Fibroblast of skin of abdomen (primary cell): ENCODE measurements at regions not wholly inside any gene's neighbourhood (a gene's known extent, or its start where the extent isn't known, plus 50 kb on each side); places are given as distances from the start of the nearest gene placed in this dataset.

Experiments used
- DNase-seq: peaks from one replicate; pipeline ENCODE4 v3.0.0-alpha.2; 2013

DNA sequence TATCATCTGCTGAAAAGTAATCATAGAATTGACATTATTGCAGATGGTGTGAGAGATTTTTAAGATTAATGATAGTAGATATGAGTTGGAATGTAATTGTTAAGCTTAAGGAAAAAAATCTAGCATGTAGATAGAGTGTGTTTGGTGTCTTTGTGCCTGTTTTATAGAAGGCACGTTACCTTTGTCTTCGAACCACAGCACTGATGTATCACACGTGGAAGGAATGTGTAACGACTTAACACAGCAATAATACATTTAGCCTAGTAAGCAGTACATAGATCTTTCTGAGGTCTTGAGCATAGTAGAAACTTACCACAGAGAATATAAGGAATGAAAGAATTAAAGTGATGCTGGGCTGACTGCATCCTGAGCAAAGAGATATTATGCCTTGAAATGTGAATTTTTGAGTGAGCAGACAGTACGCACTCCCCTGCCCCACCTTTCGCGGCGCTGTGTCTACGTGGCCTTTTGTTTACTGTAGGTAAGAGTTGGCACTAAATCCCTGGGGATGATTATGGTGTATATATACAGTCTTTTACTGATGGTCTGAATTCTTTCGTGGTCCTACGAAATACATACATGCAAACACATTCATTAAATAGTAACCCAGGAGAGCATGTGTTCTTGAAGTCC, 217.6 kb upstream of the TOPAZ1 start:
- DNase-seq = no peak

DNA sequence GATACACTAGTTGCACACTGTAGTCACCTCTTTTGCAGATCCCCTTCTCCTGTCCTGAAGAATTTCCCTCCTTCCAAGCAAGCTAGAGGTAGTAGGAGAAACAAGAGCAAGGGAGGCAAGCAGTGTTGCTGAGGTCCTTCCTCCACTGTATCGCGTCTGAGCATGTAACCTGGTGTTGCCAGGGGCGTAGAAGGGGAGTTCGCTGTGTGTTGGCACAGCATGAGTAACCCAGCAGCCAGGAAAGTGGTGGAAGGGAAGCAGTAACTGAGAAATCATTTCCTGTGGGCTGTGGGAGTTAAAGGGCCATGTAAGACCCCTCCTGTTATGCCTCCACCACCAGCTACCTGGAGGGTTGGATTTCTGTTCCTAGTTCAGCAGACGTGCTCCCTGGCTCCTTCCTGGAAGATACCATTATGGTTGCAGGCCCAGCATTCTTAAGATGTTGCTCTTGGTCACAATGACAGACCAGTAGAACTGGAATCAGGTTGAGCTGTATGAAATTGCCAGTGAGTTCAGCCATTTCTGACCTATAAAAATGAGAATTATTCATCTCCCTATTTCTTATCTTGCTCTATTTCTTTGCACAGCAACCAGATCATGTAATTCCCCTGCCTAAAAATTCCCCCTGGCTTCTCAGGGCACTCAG, 215.3 kb upstream of the TOPAZ1 start:
- no peak for DNase-seq

GRCh38 chr3:44029100-44029499, 212.6 kb upstream of the TOPAZ1 start:
- no peak for DNase-seq

- DNase-seq = no peak
Measured at GRCh38 chr3:44030285-44030684, 211.4 kb upstream of the TOPAZ1 start.

- peak; percentile 41 for DNase-seq
Measured at GRCh38 chr3:44030687-44031305, 210.9 kb upstream of the TOPAZ1 start.

DNA sequence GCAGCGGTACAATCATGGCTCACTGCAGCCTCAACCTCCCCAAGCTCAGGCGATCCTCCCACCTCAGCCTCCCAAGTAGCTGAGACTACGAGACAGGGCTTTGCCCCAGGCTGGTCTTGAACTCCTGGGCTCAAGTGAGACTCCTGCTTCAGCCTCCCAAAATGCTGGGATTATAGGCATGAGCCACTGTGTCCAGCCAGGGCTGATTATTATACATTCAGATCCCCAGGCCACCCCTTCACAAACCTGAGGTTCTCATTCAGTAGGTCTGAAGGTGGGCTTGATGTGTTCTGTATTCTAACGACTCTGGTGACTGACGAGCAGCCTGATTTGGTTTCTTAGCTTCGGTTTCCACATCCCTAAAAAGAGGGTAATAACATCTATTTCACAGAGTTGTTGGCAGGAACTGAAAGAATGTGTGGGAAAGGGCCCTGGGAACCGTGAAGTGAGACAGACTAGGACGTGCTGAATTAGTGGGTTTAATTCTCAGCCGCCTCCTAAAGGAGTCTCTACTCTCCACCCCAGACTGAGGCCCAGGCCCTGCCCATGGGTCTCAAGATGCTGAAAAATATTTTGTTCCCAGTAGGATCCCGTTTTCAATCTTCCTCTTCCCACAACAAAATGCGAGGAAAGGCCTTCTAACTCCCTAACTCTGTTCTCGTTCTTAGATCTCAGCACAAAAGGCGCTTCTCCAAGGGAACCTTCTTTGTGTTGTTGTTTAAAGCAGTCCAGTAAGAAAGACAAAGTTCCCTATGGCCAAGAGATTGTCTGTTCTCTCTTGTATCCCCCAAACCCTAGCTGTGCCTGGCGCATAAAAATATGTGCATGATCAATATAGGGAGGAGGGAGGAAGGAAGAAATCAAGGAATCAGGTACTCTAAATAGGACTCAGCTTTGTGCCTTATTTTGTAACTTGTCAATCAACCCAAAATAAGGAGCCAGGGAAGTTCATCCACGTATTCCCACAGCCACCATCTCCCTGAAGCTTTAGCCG, 210.0 kb upstream of the TOPAZ1 start:
- no peak for DNase-seq

- DNase-seq = no peak
Measured at GRCh38 chr3:44032487-44032886, 209.2 kb upstream of the TOPAZ1 start.

GRCh38 chr3:44033123-44033522, 208.6 kb upstream of the TOPAZ1 start:
- DNase-seq = no peak

DNA sequence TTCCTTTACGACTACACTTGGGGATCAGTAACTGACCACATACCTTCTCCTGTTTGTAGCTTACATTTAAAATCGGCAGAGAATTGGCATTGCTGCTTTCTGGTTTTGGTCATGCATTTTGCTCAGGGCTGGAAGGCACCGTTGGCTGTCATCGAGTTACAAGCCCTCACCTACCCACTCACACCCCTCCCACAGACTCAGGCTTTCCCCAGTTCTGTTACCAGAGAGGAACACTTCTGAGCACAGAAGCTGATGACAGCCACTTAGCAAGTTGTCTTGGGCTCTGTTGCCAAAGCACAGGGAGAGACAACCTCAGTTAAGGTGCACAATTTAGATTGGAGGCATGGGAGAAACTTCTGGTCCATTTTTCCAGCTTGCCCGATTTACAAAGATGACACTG, 204.8 kb upstream of the TOPAZ1 start:
- DNase-seq = no peak

GRCh38 chr3:44039006-44039405, 202.7 kb upstream of the TOPAZ1 start:
- DNase-seq = no peak

DNA sequence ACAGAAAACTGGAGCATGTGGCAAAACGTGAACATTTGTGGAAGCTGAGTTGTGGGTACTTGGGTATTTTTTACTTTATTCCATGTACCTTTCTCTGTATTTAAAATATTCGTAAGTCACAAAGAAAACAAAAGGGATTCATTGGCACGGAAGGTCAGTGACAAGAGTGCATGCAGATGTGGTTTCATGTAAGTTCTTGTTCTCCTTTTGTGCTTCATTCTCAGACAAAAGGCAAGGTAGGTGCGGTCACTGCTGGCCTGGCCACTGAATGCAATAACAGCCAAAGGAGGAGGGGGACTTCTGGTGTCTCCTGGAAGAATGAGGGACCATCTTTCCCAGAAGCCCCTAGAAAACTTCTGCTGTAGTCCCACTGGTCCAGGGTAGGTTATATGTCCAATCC, 200.0 kb upstream of the TOPAZ1 start:
- DNase-seq = no peak

DNA sequence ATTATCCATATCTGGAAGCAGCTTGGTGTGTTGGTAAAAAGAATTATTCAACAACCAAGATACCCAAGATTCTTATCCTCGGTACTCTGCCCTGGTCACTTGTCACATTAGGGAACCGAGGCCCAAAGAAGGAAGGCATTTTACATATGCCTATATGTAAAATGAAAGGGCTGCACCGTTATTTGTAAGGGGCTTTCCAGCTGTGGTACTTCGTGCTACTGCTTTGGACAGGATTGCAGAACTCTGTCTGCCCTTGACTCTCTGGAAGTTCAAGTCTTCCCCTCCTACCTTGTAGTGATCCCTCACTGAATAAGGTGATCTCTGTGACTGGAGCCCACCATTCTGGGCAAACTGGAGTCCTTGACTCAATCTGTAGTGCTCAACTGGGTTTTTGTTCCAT, 198.9 kb upstream of the TOPAZ1 start:
- no peak for DNase-seq

- no peak for DNase-seq
Measured at GRCh38 chr3:44045476-44046275, 196.0 kb upstream of the TOPAZ1 start.

GRCh38 chr3:44047796-44048195, 193.9 kb upstream of the TOPAZ1 start:
- DNase-seq = no peak

GRCh38 chr3:44048196-44048924, 193.3 kb upstream of the TOPAZ1 start:
- DNase-seq = peak; percentile 18

DNA sequence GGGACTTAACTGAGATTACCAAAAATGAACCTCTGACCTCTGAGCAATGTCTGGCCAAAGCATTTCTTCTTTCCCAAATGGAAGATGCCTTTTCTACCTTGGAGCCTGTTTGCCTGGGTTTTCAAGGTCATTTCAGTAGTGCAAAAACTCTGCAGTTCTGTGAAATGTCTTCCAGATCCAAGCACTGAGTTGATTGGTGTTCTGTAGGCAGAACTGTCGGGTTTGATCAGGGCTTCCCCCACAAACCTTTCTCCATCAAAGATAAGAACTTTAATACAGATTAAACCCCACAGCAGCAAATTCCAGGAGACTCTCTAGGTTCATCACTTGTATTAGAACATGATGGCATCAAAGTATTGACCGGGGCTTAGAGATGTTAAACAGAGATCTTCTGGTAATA, 192.7 kb upstream of the TOPAZ1 start:
- no peak for DNase-seq

DNA sequence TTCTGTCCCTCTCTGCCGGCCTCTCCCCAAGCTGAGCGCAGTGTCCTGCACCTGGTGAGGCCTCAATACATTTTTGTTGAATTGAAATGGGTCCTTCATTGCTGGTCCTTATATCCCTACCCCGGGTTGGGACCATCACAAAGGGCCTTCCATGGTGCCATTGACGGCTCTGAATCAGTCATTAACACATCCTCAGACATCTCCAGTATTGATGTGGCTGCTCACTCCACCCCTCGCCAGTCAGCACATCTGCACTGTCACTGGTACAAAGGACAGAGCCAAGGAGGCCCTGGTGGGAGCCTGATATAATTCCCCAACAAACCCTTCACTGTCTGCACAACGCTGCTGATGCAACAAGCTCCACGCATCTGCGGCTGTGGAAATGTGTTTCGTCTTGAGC, 191.6 kb upstream of the TOPAZ1 start:
- DNase-seq = no peak

- no peak for DNase-seq
Measured at GRCh38 chr3:44050867-44051266, 190.8 kb upstream of the TOPAZ1 start.

DNA sequence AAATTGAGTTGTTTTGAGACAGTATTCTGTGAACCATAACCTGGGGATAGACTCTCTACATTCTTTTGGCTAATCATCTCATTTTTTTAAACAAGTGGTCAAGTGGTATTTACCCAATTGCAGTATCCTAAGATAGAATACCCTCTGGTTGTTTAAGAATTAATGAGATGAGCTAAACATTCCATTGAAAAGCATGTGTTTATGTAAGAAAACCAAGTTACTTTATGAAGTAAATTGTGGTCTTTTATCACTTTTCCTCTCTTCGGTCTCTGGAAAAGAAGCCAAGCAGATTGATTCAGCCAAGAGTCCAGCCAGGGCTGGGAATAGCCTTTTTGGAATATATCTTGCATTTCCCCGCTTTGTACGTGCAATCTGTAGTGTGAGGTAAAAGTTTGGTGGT, 185.7 kb upstream of the TOPAZ1 start:
- peak; percentile 28 for DNase-seq

DNA sequence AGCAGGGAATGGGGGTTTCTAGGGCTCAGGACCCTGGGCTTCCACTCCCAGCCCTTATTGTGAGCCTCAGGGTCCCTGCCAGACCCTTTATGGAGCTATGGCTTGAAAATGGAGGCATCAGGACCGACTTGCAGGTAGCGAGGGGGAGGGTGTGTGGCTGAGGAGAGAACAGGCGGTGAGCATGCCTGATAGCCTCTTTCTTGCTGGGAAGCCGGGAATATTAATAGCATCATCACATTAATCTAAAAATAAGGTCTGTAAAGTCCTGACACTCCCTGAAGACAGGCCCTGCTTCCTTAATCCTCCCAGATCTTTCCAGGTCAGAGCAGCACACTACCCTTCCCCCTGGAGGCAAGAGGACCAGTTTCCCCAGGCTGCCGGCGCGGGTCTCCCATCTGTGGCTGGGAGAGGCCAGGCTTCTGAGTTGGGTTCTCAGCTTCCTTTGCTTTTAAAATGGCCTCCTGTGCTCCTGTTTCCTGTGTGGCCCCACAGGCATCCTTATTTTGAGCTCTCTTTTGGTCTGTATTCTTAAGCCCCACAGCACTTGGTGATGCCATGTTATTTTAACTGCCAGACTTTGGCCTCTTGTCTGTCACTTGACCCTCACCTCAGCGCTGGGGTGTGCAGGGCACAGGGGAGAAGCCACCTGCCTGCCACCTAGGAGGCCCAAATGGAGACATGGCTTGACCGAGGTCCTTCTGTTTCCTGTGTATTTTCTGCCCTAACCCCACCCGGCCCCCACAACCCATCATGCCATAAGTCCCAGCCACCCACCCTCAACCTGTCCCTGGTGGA, 185.0 kb upstream of the TOPAZ1 start:
- DNase-seq = no peak
